Uterus (tissue), 2 donors: ENCODE measurements at regions not wholly inside any gene's neighbourhood (a gene's known extent, or its start where the extent isn't known, plus 50 kb on each side); places are given as distances from the start of the nearest gene placed in this dataset.

Experiments used
- CTCF ChIP-seq, 4 experiments: fragments of 200-600 bp in 2 of 4; fragments of 450-650 bp in 2 of 4; sonication (generic) in 2 of 4; IDR thresholded peaks; one replicate each; pipeline ENCODE4 v1.5.1; 2016 to 2019; ENCODE audit warnings: antibody characterized with exemption in 4 of 4, mild to moderate bottlenecking in 2 of 4, moderate library complexity in 1 of 4
- POLR2A ChIP-seq, 2 donors: fragments of 450-650 bp; IDR thresholded peaks; one replicate each; pipeline ENCODE4 v1.6.1; 2016; ENCODE audit warnings: antibody characterized with exemption in 2 of 2, mild to moderate bottlenecking in 1 of 2, moderate library complexity in 1 of 2

DNA sequence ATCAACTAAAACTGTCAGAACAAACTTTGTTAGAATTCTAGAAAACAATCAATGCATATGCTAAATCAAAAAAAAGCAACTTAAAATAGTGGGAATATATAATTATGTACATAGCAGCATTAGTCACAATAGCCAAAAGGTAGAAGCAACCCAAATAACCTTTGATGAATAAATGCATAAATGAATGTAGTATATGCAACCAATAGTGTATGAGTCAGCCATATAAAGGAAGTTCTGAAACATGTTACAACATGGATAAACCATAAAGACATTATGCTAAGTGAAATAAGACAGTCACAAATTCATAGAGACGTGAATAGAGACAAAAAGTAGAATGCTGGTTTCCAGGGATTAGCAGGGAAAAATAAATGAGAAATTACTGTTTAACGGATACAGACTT, 762.8 kb upstream of the INTU start:
- TF ChIP-seq CTCF (IDR thresholded peaks at IDR 0.05) (no peak), POLR2A (IDR thresholded peaks at IDR 0.05) (no peak)
